Suppressor macrophage treated with lipopolysaccharide for 4 hours (primary cell): ENCODE measurements at regions not wholly inside any gene's neighbourhood (a gene's known extent, or its start where the extent isn't known, plus 50 kb on each side); places are given as distances from the start of the nearest gene placed in this dataset.

Experiments used
- DNase-seq: peaks from one replicate; pipeline ENCODE4 v3.0.0-alpha.2; 2020

- no peak for DNase-seq
Measured at GRCh38 chr2:2574401-2575180, 243.5 kb upstream of the MYT1L start.

GRCh38 chr2:2573658-2574293 is 242.7 kb upstream of the MYT1L start:
- DNase-seq = peak; percentile 19

- DNase-seq = no peak
Measured at GRCh38 chr2:2573205-2573604, 242.1 kb upstream of the MYT1L start.

GRCh38 chr2:2572393-2573204 is 241.5 kb upstream of the MYT1L start:
- no peak for DNase-seq

- no peak for DNase-seq
Measured at GRCh38 chr2:2571301-2572150, 240.5 kb upstream of the MYT1L start.

GRCh38 chr2:2570871-2571270 is 239.8 kb upstream of the MYT1L start:
- DNase-seq = no peak

GRCh38 chr2:2570360-2570759 is 239.3 kb upstream of the MYT1L start:
- DNase-seq = no peak

- no peak for DNase-seq
Measured at GRCh38 chr2:2569836-2570235, 238.8 kb upstream of the MYT1L start.

GRCh38 chr2:2569306-2569705 is 238.2 kb upstream of the MYT1L start:
- no peak for DNase-seq

- DNase-seq = no peak
Measured at GRCh38 chr2:2568411-2568810, 237.3 kb upstream of the MYT1L start.

GRCh38 chr2:2567776-2568175 is 236.7 kb upstream of the MYT1L start:
- no peak for DNase-seq

GRCh38 chr2:2566396-2567323 is 235.6 kb upstream of the MYT1L start:
- DNase-seq = no peak

GRCh38 chr2:2565671-2566070 is 234.6 kb upstream of the MYT1L start:
- DNase-seq = no peak

GRCh38 chr2:2564300-2565078 is 233.4 kb upstream of the MYT1L start:
- DNase-seq = no peak

GRCh38 chr2:2563309-2563860 is 232.3 kb upstream of the MYT1L start:
- no peak for DNase-seq

- no peak for DNase-seq
Measured at GRCh38 chr2:2562867-2563266, 231.8 kb upstream of the MYT1L start.

- no peak for DNase-seq
Measured at GRCh38 chr2:2561346-2562095, 230.4 kb upstream of the MYT1L start.

- no peak for DNase-seq
Measured at GRCh38 chr2:2560374-2561015, 229.4 kb upstream of the MYT1L start.

- no peak for DNase-seq
Measured at GRCh38 chr2:2558476-2558875, 227.4 kb upstream of the MYT1L start.
